LNCaP clone FGC (cell line): ENCODE measurements at regions not wholly inside any gene's neighbourhood (a gene's known extent, or its start where the extent isn't known, plus 50 kb on each side); places are given as distances from the start of the nearest gene placed in this dataset.

Experiments
- DNase-seq: peaks from one replicate; pipeline ENCODE4 v3.0.0-alpha.2; 2011; ENCODE audit warnings: low read depth
- H3K4me3 ChIP-seq: 2 replicates; pipeline ENCODE4 v1.5.1; 2011; ENCODE audit warnings: mild to moderate bottlenecking, low read depth, low read length, control low read depth
- CTCF ChIP-seq: IDR thresholded peaks from 2 replicates; pipeline ENCODE4 v1.5.1; 2012; ENCODE audit warnings: mild to moderate bottlenecking; ENCODE audit not compliant: control insufficient read depth, insufficient read depth; ENCODE audit errors: extremely low read depth

GRCh38 chr15:77839970-77840905 is 207.5 kb upstream of the LINGO1 start:
- DNase-seq: no peak
- H3K4me3 ChIP-seq: no peak overlapping the region
- no peak for TF ChIP-seq CTCF

- H3K4me3 ChIP-seq: no peak overlapping the region
- no peak for TF ChIP-seq CTCF
- DNase-seq: no peak
Observed at GRCh38 chr15:77839456-77839855, 206.7 kb upstream of the LINGO1 start.

GRCh38 chr15:77838595-77838994 is 205.9 kb upstream of the LINGO1 start:
- H3K4me3 ChIP-seq: no peak overlapping the region
- TF ChIP-seq CTCF: no peak
- DNase-seq: no peak

- TF ChIP-seq CTCF: no peak
- no peak overlapping the region for H3K4me3 ChIP-seq
- no peak for DNase-seq
Observed at GRCh38 chr15:77838061-77838460, 205.3 kb upstream of the LINGO1 start.

GRCh38 chr15:77837649-77838025 is 204.9 kb upstream of the LINGO1 start:
- TF ChIP-seq CTCF: no peak
- DNase-seq: no peak
- no peak overlapping the region for H3K4me3 ChIP-seq

- no peak overlapping the region for H3K4me3 ChIP-seq
- no peak for DNase-seq
- no peak for TF ChIP-seq CTCF
Observed at GRCh38 chr15:77836906-77837648, 204.4 kb upstream of the LINGO1 start.
